HG02981 (cell line): ENCODE measurements at regions not wholly inside any gene's neighbourhood (a gene's known extent, or its start where the extent isn't known, plus 50 kb on each side); places are given as distances from the start of the nearest gene placed in this dataset.
"Not testable (repeated sequence)": the region's sequence is repeated elsewhere in the genome, so short reads cannot be mapped to it uniquely, and the experiment has no call there.

Experiments
- ATAC-seq: cut with Tn5 transposase; IDR thresholded peaks from one replicate; pipeline ENCODE4 v1.9.1; 2021; ENCODE audit warnings: mild to moderate bottlenecking, moderate library complexity; ENCODE audit not compliant: unreplicated experiment

DNA sequence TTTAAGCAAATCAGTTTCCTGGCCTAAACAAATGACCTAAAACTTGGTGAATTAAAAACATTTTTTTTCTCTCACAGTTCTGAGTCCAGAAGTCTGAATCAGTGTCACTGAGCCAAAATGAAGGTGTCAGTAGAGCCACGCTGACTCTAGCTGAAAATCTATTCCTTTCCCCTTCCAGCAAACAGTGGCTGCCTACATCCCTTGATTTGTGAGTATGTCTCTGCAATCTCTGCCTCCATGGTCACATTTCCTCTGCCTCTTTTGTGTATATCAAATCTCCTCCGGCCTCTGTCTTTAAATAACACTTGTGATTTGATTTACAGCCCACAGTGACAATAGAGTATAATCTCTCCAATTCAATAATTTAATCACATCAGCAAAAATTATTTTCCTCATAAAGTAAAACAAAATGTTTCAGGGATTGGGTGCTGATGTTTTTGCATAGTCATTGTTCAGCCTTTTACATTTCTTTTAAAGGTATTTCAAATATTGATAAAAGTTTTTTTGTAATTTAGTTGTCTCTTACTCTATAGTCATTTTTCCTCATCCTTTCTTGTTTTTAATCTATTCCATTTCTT lies 1715.4 kb downstream of the BRINP3 start:
- no peak for ATAC-seq

DNA sequence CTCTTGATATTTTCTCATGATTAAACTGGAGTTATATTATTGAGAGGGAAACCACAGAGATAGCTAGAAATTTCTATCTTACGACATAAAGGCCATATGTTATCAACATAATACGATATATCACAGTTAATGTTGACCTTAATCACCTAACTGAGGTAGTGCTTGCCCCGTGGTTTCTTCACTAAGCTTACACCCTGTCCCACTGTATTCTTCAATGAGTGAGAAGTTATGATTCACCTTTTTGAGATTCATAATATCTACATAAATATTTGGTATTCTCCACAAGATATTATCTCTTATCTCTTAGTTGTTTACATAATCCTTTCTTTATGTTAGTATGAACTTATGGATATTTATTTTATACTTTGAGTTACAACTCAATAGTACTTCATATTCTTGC lies 1714.1 kb downstream of the BRINP3 start:
- ATAC-seq = no peak

DNA sequence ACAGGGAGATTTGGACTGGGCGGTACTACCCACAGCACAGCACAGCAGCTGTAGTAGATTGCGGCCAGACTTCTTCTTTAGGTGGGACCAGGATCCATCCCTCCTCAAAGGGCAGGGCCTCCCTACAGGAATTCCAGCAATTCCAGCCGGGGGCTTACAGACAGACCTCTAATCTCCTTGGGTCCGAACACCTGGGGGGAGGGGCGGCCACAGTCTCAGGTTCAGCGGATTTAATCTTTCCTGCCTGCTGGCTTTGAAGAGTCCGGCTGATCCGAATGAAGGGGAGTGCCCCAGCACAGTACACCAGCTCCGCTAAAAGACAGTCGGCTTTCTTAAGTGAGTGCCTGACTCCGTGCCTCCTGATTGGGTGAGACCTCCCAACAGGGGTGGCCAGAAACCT lies 1708.5 kb downstream of the BRINP3 start:
- no peak for ATAC-seq

DNA sequence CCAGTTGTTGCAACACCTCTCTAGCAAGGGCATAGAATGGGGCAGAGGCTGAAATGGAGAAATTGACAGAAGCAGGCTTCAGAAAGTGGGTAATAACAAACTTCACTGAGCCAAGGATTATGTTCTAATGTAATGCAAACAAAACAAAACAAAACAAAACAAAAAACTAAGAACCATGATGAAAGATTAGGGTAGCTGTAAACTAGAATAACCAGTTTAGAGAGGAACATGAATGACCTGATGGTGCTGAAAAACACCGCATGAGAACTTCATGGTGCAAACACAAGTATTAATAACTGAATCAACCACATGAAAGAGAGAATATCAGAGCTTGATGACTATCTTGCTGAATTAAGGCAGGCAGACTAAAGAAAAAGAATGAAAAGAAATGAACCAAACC lies 1707.7 kb downstream of the BRINP3 start:
- ATAC-seq = no peak

DNA sequence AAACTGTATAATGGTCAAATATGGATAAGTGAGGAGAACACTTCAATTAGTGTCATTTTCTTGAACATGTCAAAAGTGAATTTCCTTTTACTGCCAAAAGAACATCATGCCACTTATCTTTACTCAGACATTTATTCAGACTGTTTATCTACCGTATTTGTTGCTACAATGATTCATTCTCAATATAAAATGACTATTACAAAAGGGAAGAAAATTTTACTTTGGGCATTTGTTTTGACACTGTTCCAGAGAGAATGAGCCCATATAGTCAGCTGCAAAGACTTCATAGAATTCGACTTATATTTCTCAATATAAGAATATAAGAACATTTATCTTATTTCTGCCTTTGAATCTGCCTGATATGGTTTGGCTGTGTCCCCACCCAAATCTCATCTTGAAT lies 1699.1 kb downstream of the BRINP3 start:
- no peak for ATAC-seq

DNA sequence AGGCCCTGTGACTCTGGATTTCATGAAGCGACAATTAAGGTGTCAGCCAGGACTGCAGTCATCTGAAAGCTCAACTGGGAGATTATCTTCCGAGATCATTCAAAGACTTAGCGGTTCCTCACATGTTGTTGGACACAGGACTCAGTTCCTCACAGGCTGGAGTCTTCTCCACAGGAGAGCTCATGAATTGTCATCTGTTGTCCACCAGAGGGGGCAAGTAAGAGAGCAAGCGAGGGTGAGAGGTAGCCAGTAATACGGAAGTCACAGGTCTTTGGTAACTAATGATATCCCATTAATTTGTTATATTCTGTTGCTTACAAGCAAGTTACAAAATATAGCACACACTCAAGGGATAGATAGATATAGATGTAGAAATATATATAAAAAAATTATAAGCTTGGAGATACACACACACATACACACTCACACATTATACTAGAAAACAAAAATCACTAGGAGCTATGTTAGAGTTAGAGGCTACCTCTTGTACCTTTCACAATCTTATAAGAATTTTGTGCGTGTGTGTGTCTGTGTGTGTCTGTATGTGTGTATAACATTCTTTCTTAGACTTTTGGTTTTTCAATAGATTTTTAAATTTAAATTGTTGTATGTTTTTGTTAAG lies 1695.3 kb downstream of the BRINP3 start:
- peak; percentile 99 for ATAC-seq

DNA sequence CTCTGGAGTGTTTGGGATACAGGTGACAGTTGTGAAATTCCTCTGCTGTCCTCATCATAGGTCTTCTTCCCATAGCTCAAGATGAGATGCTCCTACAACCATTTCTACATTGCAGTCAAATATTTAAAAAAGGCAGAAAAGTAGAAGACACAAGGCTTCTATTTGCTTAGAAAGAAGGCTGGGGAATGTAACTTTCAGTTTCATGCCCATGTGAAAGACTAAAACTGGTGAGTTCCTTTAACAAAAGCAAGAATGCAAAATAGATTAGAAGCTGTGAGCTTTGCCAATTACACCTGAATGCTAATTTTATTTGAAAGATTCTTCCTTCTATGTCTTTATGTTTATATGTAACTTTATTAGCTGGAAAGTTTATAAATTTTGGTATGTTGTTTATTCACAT lies 1682.7 kb downstream of the BRINP3 start:
- ATAC-seq = no peak

DNA sequence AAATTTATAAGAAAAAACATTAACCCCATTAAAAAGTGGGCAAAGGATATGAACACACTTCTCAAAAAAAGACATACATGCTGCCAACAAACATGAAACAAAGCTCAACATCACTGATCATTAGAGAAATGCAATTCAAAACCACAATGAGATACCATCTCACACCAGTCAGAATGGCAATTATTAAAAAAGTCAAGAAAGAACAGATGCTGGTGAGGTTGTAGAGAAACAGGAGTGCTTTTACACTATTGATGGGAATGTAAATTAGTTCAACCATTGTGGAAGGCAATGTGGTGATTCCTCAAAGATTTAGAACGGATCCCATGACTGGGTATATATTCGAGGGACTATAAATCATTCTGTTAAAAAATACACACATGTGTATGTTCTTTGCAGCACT lies 1665.5 kb downstream of the BRINP3 start:
- ATAC-seq = not testable (repeated sequence)

DNA sequence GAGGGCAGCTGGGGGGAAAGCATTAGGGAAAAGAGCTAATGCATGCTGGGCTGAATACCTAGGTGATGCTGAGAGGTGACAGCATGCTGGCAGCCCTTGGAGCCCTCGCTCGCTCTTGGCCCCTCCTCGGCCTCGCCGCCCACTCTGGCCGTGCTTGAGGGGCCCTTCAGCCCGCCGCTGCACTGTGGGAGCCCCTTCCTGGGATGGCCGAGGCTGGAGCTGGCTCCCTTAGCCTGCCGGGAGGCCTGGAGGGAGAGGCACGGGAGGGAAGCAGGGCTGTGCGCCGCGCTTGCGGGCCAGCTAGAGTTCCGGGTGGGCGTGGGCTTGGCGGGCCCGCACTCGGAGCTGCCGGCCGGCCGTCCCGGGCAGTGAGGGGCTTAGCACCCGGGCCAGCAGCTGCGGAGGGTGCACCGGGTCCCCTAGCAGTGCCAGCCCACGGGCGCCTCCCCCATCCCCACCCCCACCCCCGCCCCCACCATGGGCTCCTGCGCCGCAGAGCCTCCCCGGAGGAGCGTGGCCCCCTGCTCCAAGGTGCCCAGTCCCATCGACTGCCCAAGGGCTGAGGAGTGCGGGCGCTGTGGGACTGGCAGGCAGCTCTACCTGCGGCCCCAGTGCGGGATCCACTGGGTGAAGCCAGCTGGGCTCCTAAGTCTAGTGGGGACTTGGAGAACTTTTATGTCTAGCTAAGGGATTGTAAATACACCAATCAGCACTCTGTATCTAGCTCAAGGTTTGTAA lies 1664.7 kb downstream of the BRINP3 start:
- ATAC-seq = not testable (repeated sequence)

DNA sequence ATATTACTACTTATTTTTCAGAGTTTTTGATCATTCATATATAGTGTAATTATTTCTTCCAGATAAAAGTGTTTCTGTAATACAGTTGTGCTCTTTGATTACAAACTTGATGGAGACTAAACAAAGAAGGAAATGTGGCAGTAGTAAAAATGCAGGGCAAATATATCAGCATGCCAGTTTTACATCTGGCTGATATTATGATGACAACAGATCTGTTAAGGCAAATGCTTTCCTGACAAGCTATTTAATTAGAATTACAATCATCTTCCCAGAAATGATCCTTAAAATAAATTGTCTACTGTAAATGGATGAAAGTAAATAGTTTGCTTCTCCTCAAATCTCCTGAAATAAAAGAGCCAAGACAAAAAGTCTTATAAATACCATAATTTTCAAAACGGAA lies 1659.8 kb downstream of the BRINP3 start:
- ATAC-seq = no peak

DNA sequence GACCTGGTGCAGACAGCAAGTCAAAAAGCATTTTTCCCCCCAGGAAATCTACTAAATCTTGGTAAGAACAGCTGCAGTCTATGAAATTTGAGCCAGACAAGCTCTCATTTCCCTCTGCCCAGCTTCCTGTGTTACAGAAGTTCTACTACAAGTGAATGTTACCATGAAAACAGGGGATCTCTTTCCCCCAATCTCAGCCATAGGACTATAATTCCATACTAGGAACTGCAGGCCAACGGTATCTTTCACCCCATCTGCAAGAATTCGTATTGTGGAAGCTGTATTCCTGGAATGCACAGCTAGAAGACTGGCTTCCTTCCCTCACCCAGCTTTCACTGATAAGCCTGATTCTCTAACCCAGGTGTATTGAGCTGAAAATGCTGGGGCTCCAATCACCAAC lies 1655.4 kb downstream of the BRINP3 start:
- no peak for ATAC-seq

DNA sequence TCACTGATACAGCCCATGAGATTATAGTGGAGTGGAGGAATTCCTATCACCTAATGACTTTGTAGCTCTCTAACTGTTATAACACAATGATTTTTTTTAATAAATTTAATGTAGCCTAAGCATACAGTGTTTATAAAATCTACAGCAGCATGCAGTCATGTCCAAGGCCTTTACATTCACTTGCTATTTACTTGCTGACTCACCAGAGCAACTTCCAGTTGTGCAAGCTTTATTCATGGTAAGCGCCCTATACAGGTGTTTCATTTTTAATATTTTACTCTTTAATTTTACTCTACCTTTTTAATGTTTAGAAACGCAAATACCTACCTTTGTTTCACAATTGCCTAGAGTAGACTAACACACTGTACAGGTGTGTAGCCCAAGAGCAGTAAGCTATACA lies 1652.2 kb downstream of the BRINP3 start:
- no peak for ATAC-seq

DNA sequence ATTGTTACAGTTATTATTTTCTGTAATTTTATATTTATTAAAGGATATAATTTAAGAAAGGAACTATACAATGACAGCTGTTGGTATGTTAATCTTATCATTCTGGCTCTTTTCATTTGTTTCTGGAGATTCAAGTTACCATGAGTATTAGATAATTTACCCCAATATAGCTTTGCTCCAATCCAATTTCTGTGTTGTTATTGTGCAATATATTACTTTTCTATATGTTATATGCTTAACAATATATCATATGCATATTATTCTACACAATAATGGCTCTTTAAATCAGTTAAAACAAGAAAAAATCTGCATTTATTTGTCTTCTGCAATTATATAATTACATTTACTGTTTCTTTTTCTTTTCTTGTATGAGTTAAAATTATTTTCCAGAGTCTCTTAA lies 1650.9 kb downstream of the BRINP3 start:
- no peak for ATAC-seq

DNA sequence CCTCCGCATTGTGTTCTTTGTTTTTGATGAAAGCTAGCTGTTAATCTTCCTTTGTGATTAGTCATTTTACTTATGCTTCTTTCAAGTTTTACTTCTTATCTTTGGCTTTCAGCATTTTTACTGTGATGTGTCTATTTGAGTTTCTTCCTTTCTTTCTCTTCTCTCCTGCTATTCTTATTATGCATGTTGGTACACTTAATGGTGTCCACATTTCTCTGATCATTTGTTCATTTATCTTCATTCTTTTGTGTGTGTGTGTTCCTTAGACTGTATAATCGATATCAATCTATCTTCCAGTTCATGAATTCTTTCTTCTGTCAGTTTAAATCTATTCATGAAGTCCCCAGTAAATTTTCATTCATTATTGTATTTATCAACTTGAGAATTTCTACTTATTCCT lies 1650.3 kb downstream of the BRINP3 start:
- no peak for ATAC-seq

DNA sequence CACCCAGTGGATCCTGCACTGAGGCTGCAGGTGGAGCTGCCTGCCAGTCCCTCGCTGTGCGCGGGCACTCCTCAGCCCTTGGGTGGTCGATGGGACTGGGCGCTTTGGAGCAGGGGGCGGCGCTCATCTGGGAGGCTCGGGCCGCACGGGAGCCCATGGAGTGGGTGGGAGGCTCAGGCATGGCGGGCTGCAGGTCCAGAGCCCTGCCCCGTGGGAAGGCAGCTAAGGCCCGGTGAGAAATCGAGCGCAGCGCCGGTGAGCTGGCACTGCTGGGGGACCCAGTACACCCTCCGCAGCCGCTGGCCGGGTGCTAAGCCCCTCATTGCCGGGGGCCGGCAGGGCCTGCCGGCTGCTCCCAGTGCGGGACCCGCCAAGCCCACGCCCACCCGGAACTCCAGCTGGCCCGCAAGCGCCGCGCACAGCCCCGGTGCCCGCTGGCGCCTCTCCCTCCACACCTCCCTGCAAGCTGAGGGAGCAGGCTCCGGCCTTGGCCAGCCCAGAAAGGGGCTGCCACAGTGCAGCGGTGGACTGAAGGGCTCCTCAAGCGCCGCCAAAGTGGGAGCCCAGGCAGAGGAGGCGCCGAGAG lies 1636.5 kb downstream of the BRINP3 start:
- ATAC-seq = not testable (repeated sequence)

DNA sequence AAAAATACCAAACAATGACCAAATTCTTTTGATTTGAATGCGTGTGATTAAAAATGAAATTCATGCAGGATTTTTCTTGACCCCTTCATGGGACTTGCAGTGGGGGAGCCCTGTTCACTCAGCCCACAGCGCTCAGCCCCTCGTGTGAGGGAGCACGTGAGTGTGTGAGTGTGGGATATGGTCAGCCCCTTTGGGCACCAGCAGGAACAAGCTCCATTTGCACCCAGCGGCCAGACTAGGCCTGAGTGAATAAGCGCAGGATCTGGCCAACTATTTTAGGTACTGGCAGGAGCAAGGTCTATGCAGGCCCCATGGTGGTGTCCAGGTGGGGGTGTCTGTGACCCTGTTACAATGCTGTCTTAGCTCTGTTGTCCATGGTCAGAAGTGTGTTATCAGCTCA lies 1631.2 kb downstream of the BRINP3 start:
- no peak for ATAC-seq

DNA sequence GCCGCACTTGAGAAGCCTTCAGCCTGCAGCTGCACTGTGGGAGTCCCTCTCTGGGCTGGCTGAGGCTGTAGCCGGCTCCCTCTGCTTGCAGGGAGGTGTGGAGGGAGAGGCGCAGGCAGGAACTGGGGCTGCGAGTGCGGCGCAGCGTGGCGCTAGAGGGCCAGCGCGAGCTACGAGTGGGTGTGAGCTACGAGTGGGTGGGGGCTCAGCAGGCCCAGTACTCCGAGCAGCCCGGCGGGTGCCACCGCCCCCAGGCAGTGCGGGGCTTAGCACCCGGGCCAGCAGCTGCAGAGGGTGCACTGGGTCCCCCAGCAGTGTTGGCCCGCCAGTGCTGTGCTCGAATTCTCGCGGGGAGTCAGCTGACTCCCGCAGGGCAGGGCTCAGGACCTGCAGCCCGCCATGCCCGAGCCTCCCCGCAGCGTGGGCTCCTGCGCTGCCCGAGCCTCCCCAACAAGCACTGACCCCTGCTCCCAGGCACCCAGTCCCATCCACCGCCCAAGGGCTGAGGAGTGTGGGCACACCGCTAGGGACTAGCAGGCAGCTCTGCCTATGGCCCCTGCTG lies 1620.1 kb downstream of the BRINP3 start:
- ATAC-seq = no peak

DNA sequence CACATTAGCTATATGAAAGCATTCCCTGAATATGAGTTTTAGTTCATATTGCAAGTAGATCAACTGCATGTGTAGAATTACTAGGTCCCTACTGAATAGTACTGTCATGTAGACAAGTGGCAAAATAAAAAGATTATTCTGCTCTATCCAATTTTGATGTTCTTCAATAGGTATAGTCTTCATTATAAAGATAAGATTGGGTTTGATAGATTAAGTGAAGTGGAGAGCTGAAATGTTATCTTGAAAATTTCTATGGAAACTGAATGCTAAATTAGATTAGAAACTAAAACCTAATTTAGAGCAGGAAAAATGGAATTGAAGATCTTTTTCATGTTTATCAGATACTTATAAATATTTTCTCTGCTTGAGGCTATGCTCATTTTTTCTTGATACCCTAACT lies 1610.0 kb downstream of the BRINP3 start:
- ATAC-seq = no peak

DNA sequence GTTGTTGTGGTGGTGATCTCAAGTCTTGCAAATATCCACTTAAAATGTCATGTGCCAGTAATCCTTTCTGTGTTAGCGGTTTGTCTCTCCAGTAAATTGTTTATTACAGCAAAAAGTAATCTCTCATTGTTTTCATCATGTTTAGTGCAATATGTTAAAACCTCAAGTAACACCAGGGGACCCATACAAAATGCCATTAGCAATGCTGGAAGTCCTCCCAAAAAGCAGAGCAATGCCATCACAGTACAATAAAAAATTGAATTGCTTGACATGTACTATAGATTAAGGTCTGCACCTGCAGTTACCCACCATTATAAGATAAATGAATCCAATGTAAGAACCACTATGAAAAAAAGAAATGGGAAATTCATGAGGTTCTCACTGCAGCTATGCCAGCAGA lies 1606.5 kb downstream of the BRINP3 start:
- ATAC-seq = no peak

DNA sequence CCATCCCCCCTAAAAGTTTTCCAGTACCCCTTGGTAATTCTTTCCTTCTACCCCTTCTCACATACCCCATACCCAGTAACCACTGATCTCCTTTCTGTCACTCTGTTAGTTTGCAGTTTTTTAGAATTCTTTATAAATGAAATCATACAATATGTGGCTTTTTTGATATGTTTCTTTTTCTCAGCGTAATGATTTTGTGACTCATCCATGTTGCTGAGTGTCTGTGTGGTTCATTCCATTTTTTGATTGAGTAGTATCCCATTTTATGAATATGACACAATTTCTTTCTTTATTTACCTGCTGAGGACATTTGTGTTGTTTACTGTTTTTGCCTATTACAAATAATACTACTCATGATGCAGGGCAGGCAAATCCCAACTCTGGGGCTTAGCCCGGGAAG lies 1605.3 kb downstream of the BRINP3 start:
- no peak for ATAC-seq

DNA sequence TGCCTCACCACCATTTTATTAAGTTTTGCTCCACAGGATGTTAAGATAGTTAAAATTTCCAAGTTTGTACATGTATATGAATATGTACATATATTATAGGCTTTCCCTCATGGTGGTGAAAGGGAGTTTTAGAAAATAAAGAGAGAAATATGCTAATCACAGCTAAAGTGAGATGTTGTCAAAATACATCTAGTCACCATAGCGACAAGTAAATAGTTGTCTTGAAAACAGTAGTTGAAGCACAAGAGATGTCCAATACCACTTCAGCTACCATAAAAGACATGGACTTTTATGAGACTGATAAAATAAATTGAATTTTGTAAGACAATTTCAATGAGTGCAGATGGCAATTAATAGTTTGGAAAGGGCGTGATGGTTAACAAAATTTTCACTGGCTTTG lies 1600.0 kb downstream of the BRINP3 start:
- ATAC-seq = no peak

DNA sequence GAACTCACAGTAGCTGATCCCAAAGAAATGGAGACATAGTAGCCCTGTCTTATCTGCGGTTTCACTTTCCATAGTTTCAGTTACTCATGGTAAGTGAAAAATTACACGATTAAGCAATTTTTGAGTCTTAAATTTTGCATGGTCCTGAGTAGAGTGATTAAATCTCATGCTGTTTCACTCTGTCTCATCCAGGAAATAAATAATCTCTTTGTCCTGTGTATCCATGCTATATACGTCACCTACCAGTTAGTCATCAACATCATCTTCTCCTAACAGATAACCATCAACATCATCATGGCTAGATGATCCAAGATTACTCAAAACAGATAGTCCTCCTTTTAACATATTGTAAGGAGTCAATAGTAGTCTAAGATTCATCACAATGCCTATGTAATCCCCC lies 1589.3 kb downstream of the BRINP3 start:
- ATAC-seq = no peak
